ENCODE measurements at regions not wholly inside any gene's neighbourhood (a gene's known extent, or its start where the extent isn't known, plus 50 kb on each side); places are given as distances from the start of the nearest gene placed in this dataset.

DNA sequence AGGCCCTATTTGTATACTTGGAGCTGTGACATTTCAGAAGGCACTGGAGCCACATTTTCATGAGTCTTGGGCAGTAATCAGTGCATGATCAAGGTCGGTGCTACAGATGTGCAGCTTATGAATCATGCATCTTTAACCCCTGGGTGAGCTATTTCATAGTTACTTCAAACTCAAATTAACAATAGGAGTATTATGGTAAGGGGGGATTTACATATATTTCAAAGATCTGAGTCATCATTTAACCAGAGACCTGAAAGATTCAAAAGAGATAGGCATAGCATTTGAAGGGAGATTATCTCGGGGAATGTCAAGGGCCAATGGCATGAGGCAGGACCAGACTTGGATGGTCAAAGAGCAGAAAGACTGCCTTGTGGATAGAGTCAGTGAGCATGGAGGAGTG lies 169.0 kb upstream of the GRIN3A start:
- intact Hi-C loops (cut with DNase I) = no loop called here
- Histone ChIP-seq H3K27ac (no peak overlapping the region), H3K4me1 (replicated peaks) (no peaks in the 10 kb centered on the region), H3K9me3 (no peaks in the 10 kb centered on the region), H3K27me3 (replicated peaks; ENCODE audit: insufficient read depth) (no peaks in the 10 kb centered on the region), H3K4me3 (no peak overlapping the region), H3K36me3 (no peaks in the 10 kb centered on the region)
- TF ChIP-seq CTCF (IDR thresholded peaks at IDR 0.05) (no peak), POLR2AphosphoS5 (IDR thresholded peaks at IDR 0.05) (no peak), POLR2A (IDR thresholded peaks at IDR 0.05) (no peak)
- 87% methylated on average over 2 of the region's 2 CpGs for WGBS
- no peak for DNase-seq (ENCODE audit: low spot score)

GRCh38 chr9:101904845-101905244 lies 166.4 kb upstream of the GRIN3A start:
- Histone ChIP-seq H3K27ac (no peak overlapping the region), H3K27me3 (replicated peaks; ENCODE audit: insufficient read depth) (no peaks in the 10 kb centered on the region), H3K36me3 (no peaks in the 10 kb centered on the region), H3K4me1 (replicated peaks) (no peaks in the 10 kb centered on the region), H3K4me3 (no peak overlapping the region), H3K9me3 (no peaks in the 10 kb centered on the region)
- no peak for TF ChIP-seq POLR2AphosphoS5 (IDR thresholded peaks at IDR 0.05)
- no peak for TF ChIP-seq CTCF (IDR thresholded peaks at IDR 0.05)
- TF ChIP-seq POLR2A (IDR thresholded peaks at IDR 0.05) = no peak
- intact Hi-C loops (cut with DNase I) = no loop called here
- 96% methylated on average over 1 of the region's 1 CpG for WGBS
- DNase-seq (ENCODE audit: low spot score) = no peak

DNA sequence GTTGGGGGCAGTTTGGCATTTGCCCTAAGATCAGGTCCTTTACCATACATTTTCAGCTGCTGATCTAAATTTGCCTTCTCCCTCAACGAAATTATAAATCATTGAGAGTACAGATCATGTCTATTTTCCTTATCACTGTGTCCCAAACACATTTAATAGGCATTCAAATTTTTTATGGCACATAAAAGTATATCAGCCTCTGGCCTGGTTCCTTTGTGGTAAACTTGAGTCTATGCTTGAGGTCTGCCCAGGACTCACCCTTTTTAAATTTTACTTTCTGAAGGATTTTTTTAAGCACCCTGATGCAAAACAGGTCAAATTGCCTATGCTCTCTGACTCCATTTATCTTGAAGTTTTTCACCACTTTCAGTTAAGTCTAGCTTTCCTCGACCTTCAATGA lies 163.6 kb upstream of the GRIN3A start:
- TF ChIP-seq POLR2A (IDR thresholded peaks at IDR 0.05) = no peak
- no peak for TF ChIP-seq CTCF (IDR thresholded peaks at IDR 0.05)
- TF ChIP-seq POLR2AphosphoS5 (IDR thresholded peaks at IDR 0.05) = peak; percentile 18
- H3K27ac ChIP-seq = no peak overlapping the region
- no peaks in the 10 kb centered on the region for H3K9me3 ChIP-seq
- H3K36me3 ChIP-seq = no peaks in the 10 kb centered on the region
- no peaks in the 10 kb centered on the region for H3K4me1 ChIP-seq (replicated peaks)
- no peak for DNase-seq (ENCODE audit: low spot score)
- no peak overlapping the region for H3K4me3 ChIP-seq
- H3K27me3 ChIP-seq (replicated peaks; ENCODE audit: insufficient read depth) = no peaks in the 10 kb centered on the region
- WGBS = 48% methylated on average over 2 of the region's 2 CpGs
- intact Hi-C loops (cut with DNase I) = no loop called here

GRCh38 chr9:101897196-101897595 lies 158.7 kb upstream of the GRIN3A start:
- Histone ChIP-seq H3K4me1 (replicated peaks) (no peaks in the 10 kb centered on the region), H3K27me3 (replicated peaks; ENCODE audit: insufficient read depth) (no peaks in the 10 kb centered on the region), H3K4me3 (no peak overlapping the region), H3K36me3 (no peaks in the 10 kb centered on the region), H3K9me3 (no peaks in the 10 kb centered on the region), H3K27ac (no peak overlapping the region)
- TF ChIP-seq POLR2A (IDR thresholded peaks at IDR 0.05) = no peak
- TF ChIP-seq POLR2AphosphoS5 (IDR thresholded peaks at IDR 0.05) = no peak
- TF ChIP-seq CTCF (IDR thresholded peaks at IDR 0.05) = no peak
- DNase-seq (ENCODE audit: low spot score) = no peak
- WGBS = 72% methylated on average over 1 of the region's 1 CpG
- intact Hi-C loops (cut with DNase I) = no loop called here

- Histone ChIP-seq H3K4me1 (replicated peaks) (no peaks in the 10 kb centered on the region), H3K27me3 (replicated peaks; ENCODE audit: insufficient read depth) (no peaks in the 10 kb centered on the region), H3K9me3 (no peaks in the 10 kb centered on the region), H3K27ac (no peak overlapping the region), H3K36me3 (no peaks in the 10 kb centered on the region), H3K4me3 (no peak overlapping the region)
- 68% methylated on average over 7 of the region's 7 CpGs for WGBS
- no peak for DNase-seq (ENCODE audit: low spot score)
- intact Hi-C loops (cut with DNase I) = no loop called here
- TF ChIP-seq CTCF (IDR thresholded peaks at IDR 0.05) (no peak), POLR2A (IDR thresholded peaks at IDR 0.05) (no peak), POLR2AphosphoS5 (IDR thresholded peaks at IDR 0.05) (no peak)
Observed at GRCh38 chr9:101893661-101894646, 155.5 kb upstream of the GRIN3A start.

Measured in prostate gland (tissue), 2 donors.